Activated naive CD4-positive, alpha-beta T cell treated with anti-CD3 and anti-CD28 coated beads for 36 hours (primary cell): ENCODE measurements at regions not wholly inside any gene's neighbourhood (a gene's known extent, or its start where the extent isn't known, plus 50 kb on each side); places are given as distances from the start of the nearest gene placed in this dataset.

Experiments
- CTCF ChIA-PET: fragments of 350-600 bp; sonication (Branson Sonifier 250); formaldehyde crosslinking; loops from one replicate; lab custom pipeline; 2021; ENCODE audit warnings: antibody characterized with exemption; lab: Charles Lee
- DNase-seq: peaks from one replicate; pipeline ENCODE4 v3.0.0-alpha.2; 2020
- H3K27ac Mint-ChIP-seq: one replicate; pipeline ENCODE4 v1.8.0; 2021; ENCODE audit warnings: mild to moderate bottlenecking, mixed read lengths
- H3K27me3 Mint-ChIP-seq: one replicate; pipeline ENCODE4 v1.8.0; 2021; ENCODE audit warnings: low read depth, mixed read lengths
- H3K36me3 Mint-ChIP-seq: one replicate; pipeline ENCODE4 v1.8.0; 2021; ENCODE audit warnings: low read depth, mixed read lengths
- H3K4me1 Mint-ChIP-seq: one replicate; pipeline ENCODE4 v1.8.0; 2021; ENCODE audit warnings: low read depth, mixed read lengths
- H3K4me3 Mint-ChIP-seq: one replicate; pipeline ENCODE4 v1.8.0; 2021; ENCODE audit warnings: mild to moderate bottlenecking, moderate library complexity, mixed read lengths
- H3K9me3 Mint-ChIP-seq: one replicate; pipeline ENCODE4 v1.8.0; 2021; ENCODE audit warnings: mixed read lengths
- intact Hi-C: fragments of 100-400 bp; cut with micrococcal nuclease; formaldehyde crosslinking; loops from one replicate; pipeline ENCODE4 v1.15.1; 2023

GRCh38 chr2:67829470-67829869 lies 233.3 kb downstream of the C1D start:
- H3K27ac Mint-ChIP-seq, result no peak overlapping the region
- no peaks in the 10 kb centered on the region for H3K4me1 Mint-ChIP-seq
- CTCF ChIA-PET, result no interaction called here
- intact Hi-C loops, result no loop called here
- DNase-seq, result no peak
- no peaks in the 10 kb centered on the region for H3K36me3 Mint-ChIP-seq
- H3K4me3 Mint-ChIP-seq, result no peak overlapping the region
- no peaks in the 10 kb centered on the region for H3K9me3 Mint-ChIP-seq
- peaks cover 3% of the 10 kb centered on the region for H3K27me3 Mint-ChIP-seq

- Mint-ChIP-seq H3K4me3 (no peak overlapping the region), H3K9me3 (no peaks in the 10 kb centered on the region), H3K4me1 (no peaks in the 10 kb centered on the region), H3K36me3 (no peaks in the 10 kb centered on the region), H3K27me3 (no peaks in the 10 kb centered on the region), H3K27ac (no peak overlapping the region)
- intact Hi-C loops, result no loop called here
- CTCF ChIA-PET, result no interaction called here
- DNase-seq, result no peak
Measured at GRCh38 chr2:67833632-67834031, 229.2 kb downstream of the C1D start.

GRCh38 chr2:67834482-67834881 lies 228.3 kb downstream of the C1D start:
- no peaks in the 10 kb centered on the region for H3K4me1 Mint-ChIP-seq
- no peaks in the 10 kb centered on the region for H3K36me3 Mint-ChIP-seq
- no peak overlapping the region for H3K27ac Mint-ChIP-seq
- intact Hi-C loops, result no loop called here
- CTCF ChIA-PET, result no interaction called here
- H3K27me3 Mint-ChIP-seq, result no peaks in the 10 kb centered on the region
- H3K4me3 Mint-ChIP-seq, result no peak overlapping the region
- H3K9me3 Mint-ChIP-seq, result no peaks in the 10 kb centered on the region
- no peak for DNase-seq

- no peak for DNase-seq
- CTCF ChIA-PET, result no interaction called here
- H3K36me3 Mint-ChIP-seq, result no peaks in the 10 kb centered on the region
- H3K27ac Mint-ChIP-seq, result no peak overlapping the region
- H3K4me3 Mint-ChIP-seq, result no peak overlapping the region
- no peaks in the 10 kb centered on the region for H3K9me3 Mint-ChIP-seq
- no peaks in the 10 kb centered on the region for H3K27me3 Mint-ChIP-seq
- intact Hi-C loops, result no loop called here
- H3K4me1 Mint-ChIP-seq, result no peaks in the 10 kb centered on the region
Measured at GRCh38 chr2:67835266-67835665, 227.5 kb downstream of the C1D start.

GRCh38 chr2:67836866-67837265 lies 225.9 kb downstream of the C1D start:
- Mint-ChIP-seq H3K4me1 (no peaks in the 10 kb centered on the region), H3K36me3 (no peaks in the 10 kb centered on the region), H3K27me3 (peaks cover 2% of the 10 kb centered on the region), H3K27ac (no peak overlapping the region), H3K4me3 (no peak overlapping the region), H3K9me3 (no peaks in the 10 kb centered on the region)
- intact Hi-C loops, result no loop called here
- CTCF ChIA-PET, result no interaction called here
- no peak for DNase-seq

GRCh38 chr2:67838205-67838604 lies 224.6 kb downstream of the C1D start:
- H3K4me1 Mint-ChIP-seq, result no peaks in the 10 kb centered on the region
- no peaks in the 10 kb centered on the region for H3K36me3 Mint-ChIP-seq
- peaks cover 4% of the 10 kb centered on the region for H3K27me3 Mint-ChIP-seq
- no peaks in the 10 kb centered on the region for H3K9me3 Mint-ChIP-seq
- intact Hi-C loops, result no loop called here
- H3K4me3 Mint-ChIP-seq, result no peak overlapping the region
- CTCF ChIA-PET, result interaction anchor here (0.7 kb wide), 1 partner anchor 8 kb away, joined by 3 read pairs; no protein-coding TSS in a partner anchor
- no peak for DNase-seq
- no peak overlapping the region for H3K27ac Mint-ChIP-seq

- peaks cover 4% of the 10 kb centered on the region for H3K27me3 Mint-ChIP-seq
- no peak overlapping the region for H3K27ac Mint-ChIP-seq
- no peaks in the 10 kb centered on the region for H3K9me3 Mint-ChIP-seq
- no peak for DNase-seq
- H3K4me3 Mint-ChIP-seq, result no peak overlapping the region
- CTCF ChIA-PET, result interaction anchor here (0.6 kb wide), 2 partner anchors 1123 to 1408 kb away, joined by 3 to 4 read pairs; no protein-coding TSS in a partner anchor
- H3K36me3 Mint-ChIP-seq, result no peaks in the 10 kb centered on the region
- intact Hi-C loops, result no loop called here
- no peaks in the 10 kb centered on the region for H3K4me1 Mint-ChIP-seq
Measured at GRCh38 chr2:67839242-67839641, 223.6 kb downstream of the C1D start.

- Mint-ChIP-seq H3K27me3 (peaks cover 4% of the 10 kb centered on the region), H3K9me3 (no peaks in the 10 kb centered on the region), H3K4me3 (no peak overlapping the region), H3K36me3 (no peaks in the 10 kb centered on the region), H3K4me1 (no peaks in the 10 kb centered on the region), H3K27ac (no peak overlapping the region)
- intact Hi-C loops, result loop anchor here (10.0 kb wide), 1 partner anchor 365 kb away; no protein-coding TSS in a partner anchor
- CTCF ChIA-PET, result no interaction called here
- no peak for DNase-seq
Measured at GRCh38 chr2:67839668-67840067, 223.1 kb downstream of the C1D start.

- CTCF ChIA-PET, result no interaction called here
- Mint-ChIP-seq H3K36me3 (no peaks in the 10 kb centered on the region), H3K9me3 (no peaks in the 10 kb centered on the region)
Measured at GRCh38 chr2:67840460-67841068, 222.2 kb downstream of the C1D start.

GRCh38 chr2:67841711-67842110 lies 221.1 kb downstream of the C1D start:
- Mint-ChIP-seq H3K36me3 (no peaks in the 10 kb centered on the region), H3K27me3 (peaks cover 10% of the 10 kb centered on the region), H3K27ac (no peak overlapping the region), H3K4me1 (no peaks in the 10 kb centered on the region), H3K4me3 (no peak overlapping the region), H3K9me3 (no peaks in the 10 kb centered on the region)
- intact Hi-C loops, result loop anchor here (1.0 to 10.0 kb wide), 2 partner anchors 190 to 367 kb away; no protein-coding TSS in a partner anchor
- no peak for DNase-seq
- CTCF ChIA-PET, result no interaction called here

More at GRCh38 chr2:67840460-67841068, 222.2 kb downstream of the C1D start:
- H3K4me1 Mint-ChIP-seq, result no peaks in the 10 kb centered on the region
- peaks cover 4% of the 10 kb centered on the region for H3K27me3 Mint-ChIP-seq
- no peak overlapping the region for H3K27ac Mint-ChIP-seq
- H3K4me3 Mint-ChIP-seq, result no peak overlapping the region
- DNase-seq, result peak; percentile 58
- intact Hi-C loops, result loop anchor here (1.0 to 10.0 kb wide), 2 partner anchors 191 to 366 kb away; no protein-coding TSS in a partner anchor

- DNase-seq, result no peak
- Mint-ChIP-seq H3K36me3 (no peaks in the 10 kb centered on the region), H3K27me3 (peaks cover 10% of the 10 kb centered on the region), H3K9me3 (no peaks in the 10 kb centered on the region), H3K27ac (no peak overlapping the region), H3K4me3 (no peak overlapping the region), H3K4me1 (no peaks in the 10 kb centered on the region)
- CTCF ChIA-PET, result interaction anchor here (1.2 kb wide), 1 partner anchor 21 kb away, joined by 3 read pairs; no protein-coding TSS in a partner anchor
- intact Hi-C loops, result loop anchor here (10.0 kb wide), 1 partner anchor 368 kb away; no protein-coding TSS in a partner anchor
Measured at GRCh38 chr2:67842375-67842959, 220.3 kb downstream of the C1D start.

GRCh38 chr2:67844024-67844540 lies 218.7 kb downstream of the C1D start:
- Mint-ChIP-seq H3K4me3 (no peak overlapping the region), H3K27ac (no peak overlapping the region), H3K27me3 (peaks cover 15% of the 10 kb centered on the region), H3K9me3 (no peaks in the 10 kb centered on the region), H3K4me1 (no peaks in the 10 kb centered on the region), H3K36me3 (no peaks in the 10 kb centered on the region)
- DNase-seq, result no peak
- CTCF ChIA-PET, result no interaction called here
- intact Hi-C loops, result loop anchor here (10.0 kb wide), 1 partner anchor 369 kb away; no protein-coding TSS in a partner anchor
